ENCODE measurements at regions not wholly inside any gene's neighbourhood (a gene's known extent, or its start where the extent isn't known, plus 50 kb on each side); places are given as distances from the start of the nearest gene placed in this dataset.

GRCh38 chr2:58917596-58917995, 676.5 kb upstream of the FANCL start:
- DNase-seq: no peak

- no peak for DNase-seq
These were observed 674.9 kb upstream of the FANCL start for GRCh38 chr2:58916063-58916462.

- DNase-seq: no peak
These were observed 673.8 kb upstream of the FANCL start for GRCh38 chr2:58914733-58915505.

- no peak for DNase-seq
These were observed 672.1 kb upstream of the FANCL start for GRCh38 chr2:58913082-58913726.

- no peak for DNase-seq
These were observed 670.8 kb upstream of the FANCL start for GRCh38 chr2:58911877-58912276.

GRCh38 chr2:58908501-58909154, 667.5 kb upstream of the FANCL start:
- DNase-seq: no peak

- no peak for DNase-seq
These were observed 666.5 kb upstream of the FANCL start for GRCh38 chr2:58907644-58908043.

- no peak for DNase-seq
These were observed 665.0 kb upstream of the FANCL start for GRCh38 chr2:58906081-58906645.

- DNase-seq: no peak
These were observed 663.0 kb upstream of the FANCL start for GRCh38 chr2:58904095-58904494.

GRCh38 chr2:58903427-58903826, 662.3 kb upstream of the FANCL start:
- no peak for DNase-seq

- no peak for DNase-seq
These were observed 659.3 kb upstream of the FANCL start for GRCh38 chr2:58900246-58901027.

- no peak for DNase-seq
These were observed 658.6 kb upstream of the FANCL start for GRCh38 chr2:58899692-58900091.

- DNase-seq: no peak
These were observed 655.5 kb upstream of the FANCL start for GRCh38 chr2:58896638-58897037.

- no peak for DNase-seq
These were observed 654.7 kb upstream of the FANCL start for GRCh38 chr2:58895857-58896256.

- no peak for DNase-seq
These were observed 652.7 kb upstream of the FANCL start for GRCh38 chr2:58893656-58894351.

- no peak for DNase-seq
These were observed 650.8 kb upstream of the FANCL start for GRCh38 chr2:58891828-58892377.

- no peak for DNase-seq
These were observed 649.9 kb upstream of the FANCL start for GRCh38 chr2:58890865-58891525.

- no peak for DNase-seq
These were observed 644.9 kb upstream of the FANCL start for GRCh38 chr2:58886009-58886408.

- no peak for DNase-seq
These were observed 638.7 kb upstream of the FANCL start for GRCh38 chr2:58879834-58880233.

- DNase-seq: no peak
These were observed 637.7 kb upstream of the FANCL start for GRCh38 chr2:58878778-58879177.

GRCh38 chr2:58876126-58876525, 635.0 kb upstream of the FANCL start:
- DNase-seq: no peak
